WTC11 (cell line): ENCODE measurements at regions not wholly inside any gene's neighbourhood (a gene's known extent, or its start where the extent isn't known, plus 50 kb on each side); places are given as distances from the start of the nearest gene placed in this dataset.

Source experiments
- ATAC-seq: fragments of 200-7000 bp; cut with Tn5 transposase; 2 replicates; pipeline ENCODE4 v1.10.0; 2021; ENCODE audit warnings: mild to moderate bottlenecking, moderate library complexity
- CTCF ChIA-PET: fragments of 300-600 bp; sonication (Branson Sonifier 250); formaldehyde crosslinking; loops from one replicate; lab custom pipeline; 2021; ENCODE audit warnings: antibody characterized with exemption; lab: Charles Lee
- POLR2A ChIA-PET: fragments of 350-600 bp; sonication (Branson Sonifier 250); formaldehyde crosslinking; loops from one replicate; lab custom pipeline; 2021; ENCODE audit warnings: antibody characterized with exemption; lab: Charles Lee
- DNase-seq: peaks from one replicate; pipeline ENCODE4 v3.0.0; 2021; ENCODE audit warnings: low spot score
- H3K27ac Mint-ChIP-seq: 2 replicates; pipeline ENCODE4 v1.8.0; 2021; ENCODE audit warnings: mixed read lengths
- H3K27me3 Mint-ChIP-seq: 2 replicates; pipeline ENCODE4 v1.8.0; 2021; ENCODE audit warnings: low read depth, mild to moderate bottlenecking, moderate library complexity, mixed read lengths
- H3K36me3 Mint-ChIP-seq: 2 replicates; pipeline ENCODE4 v1.8.0; 2021; ENCODE audit warnings: mixed read lengths
- H3K4me1 Mint-ChIP-seq: 2 replicates; pipeline ENCODE4 v1.8.0; 2022; ENCODE audit warnings: mixed read lengths
- H3K4me3 Mint-ChIP-seq: 2 replicates; pipeline ENCODE4 v1.8.0; 2021; ENCODE audit warnings: mild to moderate bottlenecking, moderate library complexity, mixed read lengths
- H3K9me3 Mint-ChIP-seq: 2 replicates; pipeline ENCODE4 v1.8.0; 2021; ENCODE audit warnings: mixed read lengths
- CBFB ChIP-seq: sonication (generic); formaldehyde crosslinking; IDR thresholded peaks from 2 replicates; pipeline ENCODE4 v1.8.1; 2022; ENCODE audit warnings: mild to moderate bottlenecking, low read depth, missing genetic modification reagents
- CREB1 ChIP-seq: sonication (generic); formaldehyde crosslinking; IDR thresholded peaks from 2 replicates; pipeline ENCODE4 v1.8.0; 2023; ENCODE audit warnings: mild to moderate bottlenecking, missing genetic modification reagents
- ELF4 ChIP-seq: sonication (generic); formaldehyde crosslinking; IDR thresholded peaks from 2 replicates; pipeline ENCODE4 v1.8.1; 2022; ENCODE audit warnings: low read depth, mild to moderate bottlenecking, moderate library complexity, missing genetic modification reagents
- FOXJ3 ChIP-seq: sonication (generic); formaldehyde crosslinking; IDR thresholded peaks from 2 replicates; pipeline ENCODE4 v1.9.0; 2021; ENCODE audit warnings: missing genetic modification reagents, mild to moderate bottlenecking, borderline replicate concordance
- GRHL2 ChIP-seq: fragments of 250-450 bp; sonication (Bioruptor Pico); IDR thresholded peaks from 2 replicates; pipeline ENCODE4 v1.8.0; 2022; ENCODE audit warnings: mild to moderate bottlenecking, moderate library complexity; ENCODE audit not compliant: insufficient replicate concordance, severe bottlenecking
- GTF2I ChIP-seq: fragments of 250-450 bp; sonication (Bioruptor Pico); conservative IDR thresholded peaks from 2 replicates; pipeline ENCODE4 v1.4.0; 2021; ENCODE audit warnings: mild to moderate bottlenecking
- MXD4 ChIP-seq: fragments of 250-450 bp; sonication (Bioruptor Pico); IDR thresholded peaks from 2 replicates; pipeline ENCODE4 v1.8.0; 2021; ENCODE audit warnings: mild to moderate bottlenecking, moderate library complexity, borderline replicate concordance
- MYBL2 ChIP-seq: sonication (generic); formaldehyde crosslinking; IDR thresholded peaks from 2 replicates; pipeline ENCODE4 v1.8.1; 2023; ENCODE audit warnings: mild to moderate bottlenecking, moderate library complexity, missing genetic modification reagents
- NR3C1 ChIP-seq: sonication (generic); formaldehyde crosslinking; conservative IDR thresholded peaks from 2 replicates; pipeline ENCODE4 v1.8.1; 2023; ENCODE audit warnings: low read depth, mild to moderate bottlenecking, missing genetic modification reagents
- SMAD4 ChIP-seq: sonication (generic); formaldehyde crosslinking; IDR thresholded peaks from 2 replicates; pipeline ENCODE4 v1.8.0; 2022; ENCODE audit warnings: mild to moderate bottlenecking, missing genetic modification reagents
- SP1 ChIP-seq: sonication (generic); formaldehyde crosslinking; conservative IDR thresholded peaks from 2 replicates; pipeline ENCODE4 v1.8.1; 2022; ENCODE audit warnings: missing genetic modification reagents
- TP53 ChIP-seq: sonication (generic); formaldehyde crosslinking; IDR thresholded peaks from 2 replicates; pipeline ENCODE4 v1.8.1; 2023; ENCODE audit warnings: mild to moderate bottlenecking, missing genetic modification reagents
- ZNF121 ChIP-seq: sonication (generic); formaldehyde crosslinking; IDR thresholded peaks from 2 replicates; pipeline ENCODE4 v1.8.0; 2023; ENCODE audit warnings: missing genetic modification reagents
- ZNF232 ChIP-seq: sonication (generic); formaldehyde crosslinking; IDR thresholded peaks from 2 replicates; pipeline ENCODE4 v1.8.0; 2022; ENCODE audit warnings: mild to moderate bottlenecking, missing genetic modification reagents
- ZNF416 ChIP-seq: fragments of 250-450 bp; sonication (Bioruptor Pico); IDR thresholded peaks from 2 replicates; pipeline ENCODE4 v1.9.0; 2021; ENCODE audit warnings: mild to moderate bottlenecking, inconsistent platforms
- TF ChIP-seq, protein P1 (sequence below): sonication (generic); formaldehyde crosslinking; IDR thresholded peaks from 2 replicates; pipeline ENCODE4 v1.8.0; 2023; ENCODE audit warnings: missing genetic modification reagents, mild to moderate bottlenecking, borderline replicate concordance
- TF ChIP-seq, protein P2 (sequence below): sonication (generic); formaldehyde crosslinking; IDR thresholded peaks from 2 replicates; pipeline ENCODE4 v1.8.1; 2022; ENCODE audit warnings: mild to moderate bottlenecking, moderate library complexity, missing genetic modification reagents
- TF ChIP-seq, protein P3 (sequence below): sonication (generic); formaldehyde crosslinking; conservative IDR thresholded peaks from 2 replicates; pipeline ENCODE4 v1.8.1; 2022; ENCODE audit warnings: mild to moderate bottlenecking, missing genetic modification reagents
- TF ChIP-seq, protein P4 (sequence below): fragments of 250-450 bp; sonication (Bioruptor Pico); IDR thresholded peaks from 2 replicates; pipeline ENCODE4 v1.9.0; 2021; ENCODE audit warnings: mild to moderate bottlenecking, borderline replicate concordance
- TF ChIP-seq, protein P5 (sequence below): fragments of 250-450 bp; sonication (Bioruptor Pico); IDR thresholded peaks from 2 replicates; pipeline ENCODE4 v2.1.2; 2022; ENCODE audit warnings: mild to moderate bottlenecking, moderate library complexity
- TF ChIP-seq, protein P6 (sequence below): sonication (generic); formaldehyde crosslinking; IDR thresholded peaks from 2 replicates; pipeline ENCODE4 v1.8.1; 2023; ENCODE audit warnings: mild to moderate bottlenecking, missing genetic modification reagents, moderate library complexity
- TF ChIP-seq, protein P7 (sequence below): sonication (generic); formaldehyde crosslinking; IDR thresholded peaks from 2 replicates; pipeline ENCODE4 v1.8.0; 2022; ENCODE audit warnings: mild to moderate bottlenecking, missing genetic modification reagents
- TF ChIP-seq, protein P8 (sequence below): fragments of 250-450 bp; sonication (Bioruptor Pico); conservative IDR thresholded peaks from 2 replicates; pipeline ENCODE4 v1.9.0; 2021; ENCODE audit warnings: mild to moderate bottlenecking

DNA sequence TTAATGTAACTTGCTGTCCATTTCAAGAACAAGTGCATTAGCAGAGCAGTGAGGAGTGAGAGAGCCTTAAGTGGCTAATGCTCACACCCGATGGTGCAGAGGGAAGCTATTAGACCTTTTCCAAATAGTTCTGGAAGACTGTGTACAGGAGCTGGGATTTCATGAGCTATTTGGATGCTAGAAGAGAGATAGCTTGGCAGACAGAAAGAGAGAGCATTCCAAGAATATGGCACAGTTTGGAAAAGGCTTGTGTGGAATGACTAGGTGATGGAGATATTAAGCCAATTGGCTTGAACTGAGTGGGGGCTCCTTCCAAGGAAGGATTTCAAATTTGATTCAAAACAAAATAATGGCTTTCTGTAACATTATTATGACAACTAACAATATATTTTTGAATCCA lies 1097.2 kb upstream of the TENM3 start (continued):
- TF ChIP-seq, protein P1, sequence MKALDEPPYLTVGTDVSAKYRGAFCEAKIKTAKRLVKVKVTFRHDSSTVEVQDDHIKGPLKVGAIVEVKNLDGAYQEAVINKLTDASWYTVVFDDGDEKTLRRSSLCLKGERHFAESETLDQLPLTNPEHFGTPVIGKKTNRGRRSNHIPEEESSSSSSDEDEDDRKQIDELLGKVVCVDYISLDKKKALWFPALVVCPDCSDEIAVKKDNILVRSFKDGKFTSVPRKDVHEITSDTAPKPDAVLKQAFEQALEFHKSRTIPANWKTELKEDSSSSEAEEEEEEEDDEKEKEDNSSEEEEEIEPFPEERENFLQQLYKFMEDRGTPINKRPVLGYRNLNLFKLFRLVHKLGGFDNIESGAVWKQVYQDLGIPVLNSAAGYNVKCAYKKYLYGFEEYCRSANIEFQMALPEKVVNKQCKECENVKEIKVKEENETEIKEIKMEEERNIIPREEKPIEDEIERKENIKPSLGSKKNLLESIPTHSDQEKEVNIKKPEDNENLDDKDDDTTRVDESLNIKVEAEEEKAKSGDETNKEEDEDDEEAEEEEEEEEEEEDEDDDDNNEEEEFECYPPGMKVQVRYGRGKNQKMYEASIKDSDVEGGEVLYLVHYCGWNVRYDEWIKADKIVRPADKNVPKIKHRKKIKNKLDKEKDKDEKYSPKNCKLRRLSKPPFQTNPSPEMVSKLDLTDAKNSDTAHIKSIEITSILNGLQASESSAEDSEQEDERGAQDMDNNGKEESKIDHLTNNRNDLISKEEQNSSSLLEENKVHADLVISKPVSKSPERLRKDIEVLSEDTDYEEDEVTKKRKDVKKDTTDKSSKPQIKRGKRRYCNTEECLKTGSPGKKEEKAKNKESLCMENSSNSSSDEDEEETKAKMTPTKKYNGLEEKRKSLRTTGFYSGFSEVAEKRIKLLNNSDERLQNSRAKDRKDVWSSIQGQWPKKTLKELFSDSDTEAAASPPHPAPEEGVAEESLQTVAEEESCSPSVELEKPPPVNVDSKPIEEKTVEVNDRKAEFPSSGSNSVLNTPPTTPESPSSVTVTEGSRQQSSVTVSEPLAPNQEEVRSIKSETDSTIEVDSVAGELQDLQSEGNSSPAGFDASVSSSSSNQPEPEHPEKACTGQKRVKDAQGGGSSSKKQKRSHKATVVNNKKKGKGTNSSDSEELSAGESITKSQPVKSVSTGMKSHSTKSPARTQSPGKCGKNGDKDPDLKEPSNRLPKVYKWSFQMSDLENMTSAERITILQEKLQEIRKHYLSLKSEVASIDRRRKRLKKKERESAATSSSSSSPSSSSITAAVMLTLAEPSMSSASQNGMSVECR (CRISPR knock-in tag) = no peak
- TF ChIP-seq, protein P2, sequence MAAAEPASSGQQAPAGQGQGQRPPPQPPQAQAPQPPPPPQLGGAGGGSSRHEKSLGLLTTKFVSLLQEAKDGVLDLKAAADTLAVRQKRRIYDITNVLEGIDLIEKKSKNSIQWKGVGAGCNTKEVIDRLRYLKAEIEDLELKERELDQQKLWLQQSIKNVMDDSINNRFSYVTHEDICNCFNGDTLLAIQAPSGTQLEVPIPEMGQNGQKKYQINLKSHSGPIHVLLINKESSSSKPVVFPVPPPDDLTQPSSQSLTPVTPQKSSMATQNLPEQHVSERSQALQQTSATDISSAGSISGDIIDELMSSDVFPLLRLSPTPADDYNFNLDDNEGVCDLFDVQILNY (CRISPR knock-in tag) = no peak
- TF ChIP-seq CREB1 (CRISPR knock-in tag) (no peak), GRHL2 (CRISPR knock-in tag) (no peak), ZNF416 (CRISPR knock-in tag) (no peak), ZNF232 (CRISPR knock-in tag) (no peak), CBFB (CRISPR knock-in tag) (no peak)
- TF ChIP-seq, protein P3, sequence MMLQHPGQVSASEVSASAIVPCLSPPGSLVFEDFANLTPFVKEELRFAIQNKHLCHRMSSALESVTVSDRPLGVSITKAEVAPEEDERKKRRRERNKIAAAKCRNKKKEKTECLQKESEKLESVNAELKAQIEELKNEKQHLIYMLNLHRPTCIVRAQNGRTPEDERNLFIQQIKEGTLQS = no peak
- TF ChIP-seq, all 79 proteins: peak for 0

DNA sequence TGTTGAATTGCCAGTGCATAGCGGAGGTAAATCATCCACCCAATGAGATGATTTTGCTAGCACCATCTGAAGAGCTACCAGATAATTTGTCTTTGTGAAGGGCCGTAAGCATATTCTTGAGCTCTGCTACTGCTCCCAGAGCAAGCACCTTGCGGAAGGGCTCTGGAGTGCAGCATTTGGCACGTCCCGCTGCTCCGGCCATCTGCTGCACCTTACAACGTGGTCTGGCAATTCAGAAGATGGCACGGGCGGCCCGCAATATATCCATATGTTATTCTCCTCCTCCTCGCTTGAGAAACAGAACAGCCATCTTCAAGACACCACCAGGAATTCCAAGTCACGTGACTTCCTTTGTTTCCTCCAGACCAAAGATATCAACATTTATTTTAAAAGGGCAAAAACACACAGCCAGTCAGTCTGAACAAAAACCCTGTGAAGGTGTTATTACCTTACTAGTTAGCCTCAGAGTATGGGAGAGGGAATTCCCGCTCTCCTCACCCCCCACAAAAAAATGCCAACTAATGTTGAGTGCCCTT lies 1095.7 kb upstream of the TENM3 start:
- H3K9me3 Mint-ChIP-seq = peaks cover 5% of the 10 kb centered on the region; the same call in 1 of the 2 replicates
- H3K27ac Mint-ChIP-seq = no peak overlapping the region
- ATAC-seq (no peak), DNase-seq (no peak)
- H3K4me1 Mint-ChIP-seq = 0 out of 2 replicates have a peak, but pooled peaks cover 6% of the 10 kb centered on the region
- CTCF ChIA-PET = no interaction called here
- peaks cover 4% of the 10 kb centered on the region for H3K27me3 Mint-ChIP-seq
- POLR2A ChIA-PET = no interaction called here
- no peaks in the 10 kb centered on the region for H3K36me3 Mint-ChIP-seq
- H3K4me3 Mint-ChIP-seq = no peak overlapping the region
- TF ChIP-seq SP1 (no peak), ELF4 (CRISPR knock-in tag) (no peak), GTF2I (CRISPR knock-in tag) (no peak), MYBL2 (CRISPR knock-in tag) (no peak), TP53 (CRISPR knock-in tag) (no peak), FOXJ3 (CRISPR knock-in tag) (no peak), SMAD4 (CRISPR knock-in tag) (no peak), NR3C1 (no peak), ZNF121 (no peak), MXD4 (CRISPR knock-in tag) (no peak)
- TF ChIP-seq, protein P4, sequence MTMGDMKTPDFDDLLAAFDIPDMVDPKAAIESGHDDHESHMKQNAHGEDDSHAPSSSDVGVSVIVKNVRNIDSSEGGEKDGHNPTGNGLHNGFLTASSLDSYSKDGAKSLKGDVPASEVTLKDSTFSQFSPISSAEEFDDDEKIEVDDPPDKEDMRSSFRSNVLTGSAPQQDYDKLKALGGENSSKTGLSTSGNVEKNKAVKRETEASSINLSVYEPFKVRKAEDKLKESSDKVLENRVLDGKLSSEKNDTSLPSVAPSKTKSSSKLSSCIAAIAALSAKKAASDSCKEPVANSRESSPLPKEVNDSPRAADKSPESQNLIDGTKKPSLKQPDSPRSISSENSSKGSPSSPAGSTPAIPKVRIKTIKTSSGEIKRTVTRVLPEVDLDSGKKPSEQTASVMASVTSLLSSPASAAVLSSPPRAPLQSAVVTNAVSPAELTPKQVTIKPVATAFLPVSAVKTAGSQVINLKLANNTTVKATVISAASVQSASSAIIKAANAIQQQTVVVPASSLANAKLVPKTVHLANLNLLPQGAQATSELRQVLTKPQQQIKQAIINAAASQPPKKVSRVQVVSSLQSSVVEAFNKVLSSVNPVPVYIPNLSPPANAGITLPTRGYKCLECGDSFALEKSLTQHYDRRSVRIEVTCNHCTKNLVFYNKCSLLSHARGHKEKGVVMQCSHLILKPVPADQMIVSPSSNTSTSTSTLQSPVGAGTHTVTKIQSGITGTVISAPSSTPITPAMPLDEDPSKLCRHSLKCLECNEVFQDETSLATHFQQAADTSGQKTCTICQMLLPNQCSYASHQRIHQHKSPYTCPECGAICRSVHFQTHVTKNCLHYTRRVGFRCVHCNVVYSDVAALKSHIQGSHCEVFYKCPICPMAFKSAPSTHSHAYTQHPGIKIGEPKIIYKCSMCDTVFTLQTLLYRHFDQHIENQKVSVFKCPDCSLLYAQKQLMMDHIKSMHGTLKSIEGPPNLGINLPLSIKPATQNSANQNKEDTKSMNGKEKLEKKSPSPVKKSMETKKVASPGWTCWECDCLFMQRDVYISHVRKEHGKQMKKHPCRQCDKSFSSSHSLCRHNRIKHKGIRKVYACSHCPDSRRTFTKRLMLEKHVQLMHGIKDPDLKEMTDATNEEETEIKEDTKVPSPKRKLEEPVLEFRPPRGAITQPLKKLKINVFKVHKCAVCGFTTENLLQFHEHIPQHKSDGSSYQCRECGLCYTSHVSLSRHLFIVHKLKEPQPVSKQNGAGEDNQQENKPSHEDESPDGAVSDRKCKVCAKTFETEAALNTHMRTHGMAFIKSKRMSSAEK (CRISPR knock-in tag) = no peak
- TF ChIP-seq, protein P5, sequence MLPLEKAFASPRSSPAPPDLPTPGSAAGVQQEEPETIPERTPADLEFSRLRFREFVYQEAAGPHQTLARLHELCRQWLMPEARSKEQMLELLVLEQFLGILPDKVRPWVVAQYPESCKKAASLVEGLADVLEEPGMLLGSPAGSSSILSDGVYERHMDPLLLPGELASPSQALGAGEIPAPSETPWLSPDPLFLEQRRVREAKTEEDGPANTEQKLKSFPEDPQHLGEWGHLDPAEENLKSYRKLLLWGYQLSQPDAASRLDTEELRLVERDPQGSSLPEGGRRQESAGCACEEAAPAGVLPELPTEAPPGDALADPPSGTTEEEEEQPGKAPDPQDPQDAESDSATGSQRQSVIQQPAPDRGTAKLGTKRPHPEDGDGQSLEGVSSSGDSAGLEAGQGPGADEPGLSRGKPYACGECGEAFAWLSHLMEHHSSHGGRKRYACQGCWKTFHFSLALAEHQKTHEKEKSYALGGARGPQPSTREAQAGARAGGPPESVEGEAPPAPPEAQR (CRISPR knock-in tag) = no peak
- TF ChIP-seq, protein P6, sequence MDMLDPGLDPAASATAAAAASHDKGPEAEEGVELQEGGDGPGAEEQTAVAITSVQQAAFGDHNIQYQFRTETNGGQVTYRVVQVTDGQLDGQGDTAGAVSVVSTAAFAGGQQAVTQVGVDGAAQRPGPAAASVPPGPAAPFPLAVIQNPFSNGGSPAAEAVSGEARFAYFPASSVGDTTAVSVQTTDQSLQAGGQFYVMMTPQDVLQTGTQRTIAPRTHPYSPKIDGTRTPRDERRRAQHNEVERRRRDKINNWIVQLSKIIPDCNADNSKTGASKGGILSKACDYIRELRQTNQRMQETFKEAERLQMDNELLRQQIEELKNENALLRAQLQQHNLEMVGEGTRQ = no peak
- TF ChIP-seq, protein P7, sequence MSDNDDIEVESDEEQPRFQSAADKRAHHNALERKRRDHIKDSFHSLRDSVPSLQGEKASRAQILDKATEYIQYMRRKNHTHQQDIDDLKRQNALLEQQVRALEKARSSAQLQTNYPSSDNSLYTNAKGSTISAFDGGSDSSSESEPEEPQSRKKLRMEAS (CRISPR knock-in tag) = no peak
- TF ChIP-seq, protein P8, sequence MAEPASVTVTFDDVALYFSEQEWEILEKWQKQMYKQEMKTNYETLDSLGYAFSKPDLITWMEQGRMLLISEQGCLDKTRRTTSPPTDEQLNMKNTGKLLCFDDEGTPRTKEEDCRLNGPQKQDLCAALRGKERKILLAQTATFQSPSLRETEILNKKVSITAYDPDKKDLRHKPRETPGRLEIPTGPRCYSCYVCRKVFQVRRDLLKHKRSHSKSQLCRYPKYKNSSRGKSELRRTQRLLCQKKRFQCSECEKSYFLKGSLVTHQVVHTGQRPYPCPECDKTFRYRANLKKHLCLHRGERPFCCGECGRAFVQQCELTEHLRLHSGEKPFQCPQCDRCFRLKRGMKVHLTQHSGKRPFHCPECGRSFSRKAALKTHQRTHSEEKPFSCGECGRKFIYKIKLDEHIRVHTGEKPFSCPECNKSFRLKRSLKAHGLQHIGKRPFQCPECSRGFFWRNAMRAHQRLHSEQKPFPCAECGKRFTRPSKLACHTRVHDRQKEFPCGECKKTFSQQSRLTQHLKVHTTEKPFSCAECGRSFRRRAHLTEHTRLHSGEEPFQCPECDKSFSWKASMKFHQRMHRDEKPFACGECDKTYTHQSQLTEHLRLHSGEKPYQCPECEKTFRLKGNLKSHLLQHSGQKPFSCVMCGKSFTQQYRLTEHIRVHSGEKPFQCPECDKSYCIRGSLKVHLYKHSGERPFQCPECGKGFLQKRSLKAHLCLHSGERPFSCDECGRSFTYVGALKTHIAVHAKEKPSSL (CRISPR knock-in tag) = no peak
